HL-60 (cell line): ENCODE measurements at regions not wholly inside any gene's neighbourhood (a gene's known extent, or its start where the extent isn't known, plus 50 kb on each side); places are given as distances from the start of the nearest gene placed in this dataset.

Source experiments
- DNase-seq, 2 experiments: peaks; one replicate each; pipeline ENCODE4 v3.0.0-alpha.2; 2010 to 2020; ENCODE audit warnings: low read depth in 1 of 2, low spot score in 1 of 2
- H3K27ac ChIP-seq: fragments of 250-450 bp; sonication (Bioruptor Pico); replicated peaks from 2 replicates; pipeline ENCODE4 v1.5.1; 2020; ENCODE audit warnings: mild to moderate bottlenecking, moderate library complexity
- H3K27me3 ChIP-seq: fragments of 250-450 bp; sonication (Bioruptor Pico); 2 replicates; pipeline ENCODE4 v1.5.1; 2021; ENCODE audit warnings: mild to moderate bottlenecking, moderate library complexity; ENCODE audit not compliant: insufficient read depth, poor library complexity, severe bottlenecking
- H3K4me3 ChIP-seq: replicated peaks from 2 replicates; pipeline ENCODE4 v1.5.1; 2011; ENCODE audit warnings: mild to moderate bottlenecking, control low read depth, low read length; ENCODE audit not compliant: insufficient read depth
- GABPA ChIP-seq: IDR thresholded peaks from 2 replicates; pipeline ENCODE4 v1.6.1; 2012; ENCODE audit warnings: low read depth
- POLR2AphosphoS5 ChIP-seq: IDR thresholded peaks from 2 replicates; pipeline ENCODE4 v1.6.1; 2012; ENCODE audit warnings: low read depth
- SPI1 ChIP-seq: IDR thresholded peaks from 2 replicates; pipeline ENCODE4 v1.6.1; 2012; ENCODE audit warnings: low read depth, mild to moderate bottlenecking, borderline replicate concordance
- TF ChIP-seq, protein P1 (sequence below): IDR thresholded peaks from 2 replicates; pipeline ENCODE4 v1.6.1; 2012; ENCODE audit warnings: low read depth; ENCODE audit not compliant: insufficient replicate concordance
- TF ChIP-seq, protein P2 (sequence below): IDR thresholded peaks from one replicate; pipeline ENCODE4 v1.5.1; 2011; ENCODE audit warnings: low read length, control low read depth, inconsistent platforms; ENCODE audit not compliant: insufficient read depth

GRCh38 chr2:193738892-193739291 is 1544.2 kb upstream of the TMEFF2 start:
- TF ChIP-seq GABPA, result no peak
- TF ChIP-seq, protein P1, sequence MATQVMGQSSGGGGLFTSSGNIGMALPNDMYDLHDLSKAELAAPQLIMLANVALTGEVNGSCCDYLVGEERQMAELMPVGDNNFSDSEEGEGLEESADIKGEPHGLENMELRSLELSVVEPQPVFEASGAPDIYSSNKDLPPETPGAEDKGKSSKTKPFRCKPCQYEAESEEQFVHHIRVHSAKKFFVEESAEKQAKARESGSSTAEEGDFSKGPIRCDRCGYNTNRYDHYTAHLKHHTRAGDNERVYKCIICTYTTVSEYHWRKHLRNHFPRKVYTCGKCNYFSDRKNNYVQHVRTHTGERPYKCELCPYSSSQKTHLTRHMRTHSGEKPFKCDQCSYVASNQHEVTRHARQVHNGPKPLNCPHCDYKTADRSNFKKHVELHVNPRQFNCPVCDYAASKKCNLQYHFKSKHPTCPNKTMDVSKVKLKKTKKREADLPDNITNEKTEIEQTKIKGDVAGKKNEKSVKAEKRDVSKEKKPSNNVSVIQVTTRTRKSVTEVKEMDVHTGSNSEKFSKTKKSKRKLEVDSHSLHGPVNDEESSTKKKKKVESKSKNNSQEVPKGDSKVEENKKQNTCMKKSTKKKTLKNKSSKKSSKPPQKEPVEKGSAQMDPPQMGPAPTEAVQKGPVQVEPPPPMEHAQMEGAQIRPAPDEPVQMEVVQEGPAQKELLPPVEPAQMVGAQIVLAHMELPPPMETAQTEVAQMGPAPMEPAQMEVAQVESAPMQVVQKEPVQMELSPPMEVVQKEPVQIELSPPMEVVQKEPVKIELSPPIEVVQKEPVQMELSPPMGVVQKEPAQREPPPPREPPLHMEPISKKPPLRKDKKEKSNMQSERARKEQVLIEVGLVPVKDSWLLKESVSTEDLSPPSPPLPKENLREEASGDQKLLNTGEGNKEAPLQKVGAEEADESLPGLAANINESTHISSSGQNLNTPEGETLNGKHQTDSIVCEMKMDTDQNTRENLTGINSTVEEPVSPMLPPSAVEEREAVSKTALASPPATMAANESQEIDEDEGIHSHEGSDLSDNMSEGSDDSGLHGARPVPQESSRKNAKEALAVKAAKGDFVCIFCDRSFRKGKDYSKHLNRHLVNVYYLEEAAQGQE, result no peak
- TF ChIP-seq, protein P2, sequence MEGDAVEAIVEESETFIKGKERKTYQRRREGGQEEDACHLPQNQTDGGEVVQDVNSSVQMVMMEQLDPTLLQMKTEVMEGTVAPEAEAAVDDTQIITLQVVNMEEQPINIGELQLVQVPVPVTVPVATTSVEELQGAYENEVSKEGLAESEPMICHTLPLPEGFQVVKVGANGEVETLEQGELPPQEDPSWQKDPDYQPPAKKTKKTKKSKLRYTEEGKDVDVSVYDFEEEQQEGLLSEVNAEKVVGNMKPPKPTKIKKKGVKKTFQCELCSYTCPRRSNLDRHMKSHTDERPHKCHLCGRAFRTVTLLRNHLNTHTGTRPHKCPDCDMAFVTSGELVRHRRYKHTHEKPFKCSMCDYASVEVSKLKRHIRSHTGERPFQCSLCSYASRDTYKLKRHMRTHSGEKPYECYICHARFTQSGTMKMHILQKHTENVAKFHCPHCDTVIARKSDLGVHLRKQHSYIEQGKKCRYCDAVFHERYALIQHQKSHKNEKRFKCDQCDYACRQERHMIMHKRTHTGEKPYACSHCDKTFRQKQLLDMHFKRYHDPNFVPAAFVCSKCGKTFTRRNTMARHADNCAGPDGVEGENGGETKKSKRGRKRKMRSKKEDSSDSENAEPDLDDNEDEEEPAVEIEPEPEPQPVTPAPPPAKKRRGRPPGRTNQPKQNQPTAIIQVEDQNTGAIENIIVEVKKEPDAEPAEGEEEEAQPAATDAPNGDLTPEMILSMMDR, result no peak
- TF ChIP-seq SPI1, result no peak
- no peak for TF ChIP-seq POLR2AphosphoS5
- DNase-seq, result no peak
- no peaks in the 10 kb centered on the region for H3K27me3 ChIP-seq

GRCh38 chr2:193712912-193713311 is 1518.2 kb upstream of the TMEFF2 start:
- H3K4me3 ChIP-seq, result no peak overlapping the region
- TF ChIP-seq GABPA (no peak), POLR2AphosphoS5 (no peak), SPI1 (no peak)
- TF ChIP-seq, protein P1, result no peak
- TF ChIP-seq, protein P2, result no peak
- no peak overlapping the region for H3K27ac ChIP-seq
- H3K27me3 ChIP-seq, result no peaks in the 10 kb centered on the region
- DNase-seq, result no peak

More at GRCh38 chr2:193738892-193739291, 1544.2 kb upstream of the TMEFF2 start:
- H3K4me3 ChIP-seq, result no peak overlapping the region
- H3K27ac ChIP-seq, result no peak overlapping the region

- Histone ChIP-seq H3K27me3 (no peaks in the 10 kb centered on the region), H3K4me3 (no peak overlapping the region), H3K27ac (no peak overlapping the region)
- no peak for DNase-seq
- no peak for TF ChIP-seq SPI1
- TF ChIP-seq GABPA, result no peak
- TF ChIP-seq, protein P1, result no peak
- TF ChIP-seq POLR2AphosphoS5, result no peak
Measured at GRCh38 chr2:193703411-193703810, 1508.7 kb upstream of the TMEFF2 start.

- Histone ChIP-seq H3K27me3 (no peaks in the 10 kb centered on the region), H3K27ac (no peak overlapping the region), H3K4me3 (no peak overlapping the region)
- DNase-seq, result no peak
- TF ChIP-seq SPI1, result no peak
Measured at GRCh38 chr2:193701484-193701883, 1506.8 kb upstream of the TMEFF2 start.
